ENCODE measurements at regions not wholly inside any gene's neighbourhood (a gene's known extent, or its start where the extent isn't known, plus 50 kb on each side); places are given as distances from the start of the nearest gene placed in this dataset.

GRCh38 chr1:230568008-230568407, 74.3 kb upstream of the COG2 start:
- TF ChIP-seq GATA2 (IDR thresholded peaks at IDR 0.05; ENCODE audit: low read depth, low read length): no peak
- TF ChIP-seq GATA3 (IDR thresholded peaks at IDR 0.05; ENCODE audit: low read depth, low read length): no peak

All from SH-SY5Y (cell line).